ENCODE measurements at regions not wholly inside any gene's neighbourhood (a gene's known extent, or its start where the extent isn't known, plus 50 kb on each side); places are given as distances from the start of the nearest gene placed in this dataset.

- no peaks in the 10 kb centered on the region for H3K27me3 ChIP-seq
- no peak overlapping the region for H3K4me3 ChIP-seq
- no peaks in the 10 kb centered on the region for H3K4me1 ChIP-seq
- H3K9me3 ChIP-seq = peaks cover 0 to 12% (median 1%) of the 10 kb centered on the region in 4 donors
- no peak overlapping the region for H3K27ac ChIP-seq
- H3K36me3 ChIP-seq = no peaks in the 10 kb centered on the region
- TF ChIP-seq POLR2A (IDR thresholded peaks at IDR 0.05) (no peak), CTCF (IDR thresholded peaks at IDR 0.05) (no peak), EP300 (IDR thresholded peaks at IDR 0.05) (no peak)
- 67 to 77% (median 77%) methylated on average over 13 of the region's 13 CpGs for WGBS, 5 donors
- no peak for DNase-seq
- intact Hi-C loops (cut with DNase I; ENCODE audit: low total_unique reads) = no loop called here
Observed at GRCh38 chr2:22879009-22879863, 505.7 kb upstream of the KLHL29 start.

- 68 to 81% (median 75%) methylated on average over 5 of the region's 5 CpGs for WGBS, 5 donors
- intact Hi-C loops (cut with DNase I; ENCODE audit: low total_unique reads) = no loop called here
- H3K4me3 ChIP-seq = no peak overlapping the region
- peaks cover 0 to 10% (median under 1%) of the 10 kb centered on the region in 4 donors for H3K9me3 ChIP-seq
- no peaks in the 10 kb centered on the region for H3K4me1 ChIP-seq
- no peaks in the 10 kb centered on the region for H3K27me3 ChIP-seq
- TF ChIP-seq EP300 (IDR thresholded peaks at IDR 0.05) (no peak), POLR2AphosphoS5 (IDR thresholded peaks at IDR 0.05) (no peak), POLR2A (IDR thresholded peaks at IDR 0.05) (no peak), CTCF (IDR thresholded peaks at IDR 0.05) (no peak)
- DNase-seq = no peak
- no peak overlapping the region for H3K27ac ChIP-seq
- no peaks in the 10 kb centered on the region for H3K36me3 ChIP-seq
Observed at GRCh38 chr2:22880161-22880560, 504.8 kb upstream of the KLHL29 start.

- Histone ChIP-seq H3K4me1 (no peaks in the 10 kb centered on the region), H3K9me3 (no peaks in the 10 kb centered on the region), H3K27ac (no peak overlapping the region), H3K4me3 (no peak overlapping the region), H3K27me3 (no peaks in the 10 kb centered on the region), H3K36me3 (no peaks in the 10 kb centered on the region)
- intact Hi-C loops (cut with DNase I; ENCODE audit: low total_unique reads) = no loop called here
- TF ChIP-seq POLR2AphosphoS5 (IDR thresholded peaks at IDR 0.05) (no peak), EP300 (IDR thresholded peaks at IDR 0.05) (no peak), POLR2A (IDR thresholded peaks at IDR 0.05) (no peak), CTCF (IDR thresholded peaks at IDR 0.05) (no peak)
- DNase-seq = no peak
- WGBS, 5 donors = 64 to 85% (median 71%) methylated on average over 2 of the region's 2 CpGs
Observed at GRCh38 chr2:22882011-22882410, 503.0 kb upstream of the KLHL29 start.

GRCh38 chr2:22882643-22883042 lies 502.3 kb upstream of the KLHL29 start:
- no peak overlapping the region for H3K27ac ChIP-seq
- H3K4me1 ChIP-seq = no peaks in the 10 kb centered on the region
- no peaks in the 10 kb centered on the region for H3K27me3 ChIP-seq
- WGBS, 5 donors = 43 to 70% (median 63%) methylated on average over 1 of the region's 1 CpG
- intact Hi-C loops (cut with DNase I; ENCODE audit: low total_unique reads) = no loop called here
- no peak for DNase-seq
- no peaks in the 10 kb centered on the region for H3K9me3 ChIP-seq
- no peak overlapping the region for H3K4me3 ChIP-seq
- no peaks in the 10 kb centered on the region for H3K36me3 ChIP-seq
- no peak for TF ChIP-seq CTCF (IDR thresholded peaks at IDR 0.05)
- TF ChIP-seq EP300 (IDR thresholded peaks at IDR 0.05) = no peak
- TF ChIP-seq POLR2A (IDR thresholded peaks at IDR 0.05) = no peak
